H7 (cell line): ENCODE measurements at regions not wholly inside any gene's neighbourhood (a gene's known extent, or its start where the extent isn't known, plus 50 kb on each side); places are given as distances from the start of the nearest gene placed in this dataset.
"Not testable (repeated sequence)": the region's sequence is repeated elsewhere in the genome, so short reads cannot be mapped to it uniquely, and the experiment has no call there.

Experiments used
- DNase-seq: peaks from one replicate; pipeline ENCODE4 v3.0.0; 2012
- H3K27me3 ChIP-seq: 2 replicates; pipeline ENCODE4 v1.6.0; 2011; ENCODE audit warnings: mild to moderate bottlenecking, low read length; ENCODE audit not compliant: control insufficient read depth, insufficient read depth
- H3K36me3 ChIP-seq: replicated peaks from 2 replicates; pipeline ENCODE4 v1.5.1; 2011; ENCODE audit warnings: low read length; ENCODE audit not compliant: control insufficient read depth, insufficient read depth
- H3K4me3 ChIP-seq: 2 replicates; pipeline ENCODE4 v1.5.1; 2011; ENCODE audit warnings: low read depth, mild to moderate bottlenecking, control low read depth, low read length, moderate library complexity; ENCODE audit not compliant: insufficient read depth

- Histone ChIP-seq H3K4me3 (no peak overlapping the region), H3K27me3 (no peaks in the 10 kb centered on the region), H3K36me3 (no peaks in the 10 kb centered on the region)
- DNase-seq = no peak
Observed at GRCh38 chr4:107490116-107490515, 229.9 kb downstream of the PAPSS1 start.

GRCh38 chr4:107483621-107484020 is 236.4 kb downstream of the PAPSS1 start:
- not testable (repeated sequence) for H3K27me3 ChIP-seq, DNase-seq, H3K4me3 ChIP-seq, H3K36me3 ChIP-seq

- DNase-seq = no peak
- Histone ChIP-seq H3K36me3 (no peaks in the 10 kb centered on the region), H3K27me3 (no peaks in the 10 kb centered on the region), H3K4me3 (no peak overlapping the region)
Observed at GRCh38 chr4:107482546-107482945, 237.5 kb downstream of the PAPSS1 start.

- H3K4me3 ChIP-seq = no peak overlapping the region
- no peaks in the 10 kb centered on the region for H3K36me3 ChIP-seq
- DNase-seq = no peak
- H3K27me3 ChIP-seq = no peaks in the 10 kb centered on the region
Observed at GRCh38 chr4:107478327-107478980, 241.6 kb downstream of the PAPSS1 start.

- Histone ChIP-seq H3K36me3 (no peaks in the 10 kb centered on the region), H3K4me3 (no peak overlapping the region), H3K27me3 (no peaks in the 10 kb centered on the region)
- DNase-seq = no peak
Observed at GRCh38 chr4:107473126-107473525, 246.9 kb downstream of the PAPSS1 start.

GRCh38 chr4:107472265-107472948 is 247.6 kb downstream of the PAPSS1 start:
- Histone ChIP-seq H3K36me3 (no peaks in the 10 kb centered on the region), H3K4me3 (no peak overlapping the region), H3K27me3 (no peaks in the 10 kb centered on the region)
- DNase-seq = no peak

GRCh38 chr4:107470173-107470572 is 249.9 kb downstream of the PAPSS1 start:
- no peak overlapping the region for H3K4me3 ChIP-seq
- H3K27me3 ChIP-seq = no peaks in the 10 kb centered on the region
- DNase-seq = no peak
- H3K36me3 ChIP-seq = no peaks in the 10 kb centered on the region

GRCh38 chr4:107468812-107469211 is 251.2 kb downstream of the PAPSS1 start:
- Histone ChIP-seq H3K4me3 (no peak overlapping the region), H3K36me3 (no peaks in the 10 kb centered on the region), H3K27me3 (no peaks in the 10 kb centered on the region)
- no peak for DNase-seq

GRCh38 chr4:107468156-107468555 is 251.9 kb downstream of the PAPSS1 start:
- no peaks in the 10 kb centered on the region for H3K27me3 ChIP-seq
- H3K4me3 ChIP-seq = no peak overlapping the region
- no peaks in the 10 kb centered on the region for H3K36me3 ChIP-seq
- no peak for DNase-seq

- no peaks in the 10 kb centered on the region for H3K36me3 ChIP-seq
- DNase-seq = no peak
Observed at GRCh38 chr4:107467461-107467860, 252.6 kb downstream of the PAPSS1 start.

GRCh38 chr4:107458194-107458593 is 261.8 kb downstream of the PAPSS1 start:
- no peaks in the 10 kb centered on the region for H3K36me3 ChIP-seq
- no peaks in the 10 kb centered on the region for H3K27me3 ChIP-seq
- DNase-seq = no peak
- no peak overlapping the region for H3K4me3 ChIP-seq

More at GRCh38 chr4:107467461-107467860, 252.6 kb downstream of the PAPSS1 start:
- Histone ChIP-seq H3K27me3 (no peaks in the 10 kb centered on the region), H3K4me3 (no peak overlapping the region)

GRCh38 chr4:107453987-107454386 is 266.0 kb downstream of the PAPSS1 start:
- no peaks in the 10 kb centered on the region for H3K36me3 ChIP-seq
- DNase-seq = no peak
- H3K27me3 ChIP-seq = no peaks in the 10 kb centered on the region
- H3K4me3 ChIP-seq = no peak overlapping the region

GRCh38 chr4:107452717-107453630 is 267.1 kb downstream of the PAPSS1 start:
- Histone ChIP-seq H3K27me3 (no peaks in the 10 kb centered on the region), H3K36me3 (no peaks in the 10 kb centered on the region), H3K4me3 (no peak overlapping the region)

GRCh38 chr4:107449611-107450369 is 270.2 kb downstream of the PAPSS1 start:
- DNase-seq = no peak
- Histone ChIP-seq H3K4me3 (no peak overlapping the region), H3K27me3 (no peaks in the 10 kb centered on the region), H3K36me3 (no peaks in the 10 kb centered on the region)

More at GRCh38 chr4:107452717-107453630, 267.1 kb downstream of the PAPSS1 start:
- DNase-seq = no peak
